Suprapubic skin (tissue), 4 donors: ENCODE measurements at regions not wholly inside any gene's neighbourhood (a gene's known extent, or its start where the extent isn't known, plus 50 kb on each side); places are given as distances from the start of the nearest gene placed in this dataset.

Experiments
- EP300 ChIP-seq: sonication (generic); formaldehyde crosslinking; IDR thresholded peaks from one replicate; pipeline ENCODE4 v1.6.1; 2017; ENCODE audit warnings: antibody characterized with exemption
- POLR2A ChIP-seq, 2 donors: fragments of 450-650 bp; IDR thresholded peaks; one replicate each; pipeline ENCODE4 v1.6.1; 2017; ENCODE audit warnings: antibody characterized with exemption in 2 of 2, mild to moderate bottlenecking in 2 of 2, moderate library complexity in 2 of 2
- POLR2AphosphoS5 ChIP-seq, 3 donors: sonication (generic); formaldehyde crosslinking; IDR thresholded peaks; one replicate each; pipeline ENCODE4 v1.6.1; 2017; ENCODE audit warnings: antibody characterized with exemption in 3 of 3
- TF ChIP-seq, protein P1 (sequence below), 2 donors: fragments of 200-600 bp in 1 of 2; fragments of 450-650 bp in 1 of 2; sonication (generic) in 1 of 2; IDR thresholded peaks; one replicate each; pipeline ENCODE4 v1.5.1; 2016 to 2019; ENCODE audit warnings: antibody characterized with exemption in 2 of 2, mild to moderate bottlenecking in 1 of 2, moderate library complexity in 1 of 2

DNA sequence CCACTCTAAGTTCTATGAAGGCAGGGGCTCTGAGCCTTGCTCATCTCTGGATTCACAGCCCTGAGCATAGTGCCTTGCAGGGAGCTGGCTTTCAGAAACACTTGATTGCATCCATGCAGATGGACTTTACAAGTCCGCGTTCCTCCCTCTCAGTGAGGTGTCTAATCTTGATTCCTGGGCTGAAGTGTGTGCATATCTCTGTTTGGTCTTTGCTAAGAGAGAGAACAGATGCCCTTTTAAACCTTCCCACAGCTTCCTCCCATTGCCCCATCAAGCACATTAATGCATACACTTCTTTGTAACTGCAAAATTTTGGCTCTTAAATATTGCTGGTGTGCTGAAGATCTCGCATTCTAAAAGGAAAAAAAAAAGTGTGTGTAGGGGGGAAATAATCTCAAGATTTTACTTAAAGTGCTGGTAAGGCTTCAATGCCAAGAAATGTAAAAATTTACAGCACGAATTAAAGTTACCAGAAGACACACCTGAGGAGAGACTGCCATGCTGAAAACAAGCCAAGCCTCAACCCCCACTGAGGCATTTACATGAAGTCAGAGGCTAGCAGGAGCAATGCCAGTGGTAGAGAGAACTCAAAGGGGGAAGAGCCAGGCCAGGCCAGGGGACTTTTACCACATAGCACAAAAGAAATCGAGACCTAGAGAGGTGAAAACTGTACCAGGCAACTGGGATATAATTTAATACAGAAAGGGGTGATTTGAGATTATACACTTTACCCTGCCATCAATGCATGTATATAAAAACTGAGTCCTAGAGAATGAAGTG is 492.1 kb downstream of the SOX6 start:
- TF ChIP-seq POLR2A (IDR thresholded peaks at IDR 0.05) (no peak), POLR2AphosphoS5 (IDR thresholded peaks at IDR 0.05) (no peak), EP300 (no peak)
- TF ChIP-seq, protein P1, sequence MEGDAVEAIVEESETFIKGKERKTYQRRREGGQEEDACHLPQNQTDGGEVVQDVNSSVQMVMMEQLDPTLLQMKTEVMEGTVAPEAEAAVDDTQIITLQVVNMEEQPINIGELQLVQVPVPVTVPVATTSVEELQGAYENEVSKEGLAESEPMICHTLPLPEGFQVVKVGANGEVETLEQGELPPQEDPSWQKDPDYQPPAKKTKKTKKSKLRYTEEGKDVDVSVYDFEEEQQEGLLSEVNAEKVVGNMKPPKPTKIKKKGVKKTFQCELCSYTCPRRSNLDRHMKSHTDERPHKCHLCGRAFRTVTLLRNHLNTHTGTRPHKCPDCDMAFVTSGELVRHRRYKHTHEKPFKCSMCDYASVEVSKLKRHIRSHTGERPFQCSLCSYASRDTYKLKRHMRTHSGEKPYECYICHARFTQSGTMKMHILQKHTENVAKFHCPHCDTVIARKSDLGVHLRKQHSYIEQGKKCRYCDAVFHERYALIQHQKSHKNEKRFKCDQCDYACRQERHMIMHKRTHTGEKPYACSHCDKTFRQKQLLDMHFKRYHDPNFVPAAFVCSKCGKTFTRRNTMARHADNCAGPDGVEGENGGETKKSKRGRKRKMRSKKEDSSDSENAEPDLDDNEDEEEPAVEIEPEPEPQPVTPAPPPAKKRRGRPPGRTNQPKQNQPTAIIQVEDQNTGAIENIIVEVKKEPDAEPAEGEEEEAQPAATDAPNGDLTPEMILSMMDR (IDR thresholded peaks at IDR 0.05), result no peak
